ENCODE measurements at regions not wholly inside any gene's neighbourhood (a gene's known extent, or its start where the extent isn't known, plus 50 kb on each side); places are given as distances from the start of the nearest gene placed in this dataset.

DNA sequence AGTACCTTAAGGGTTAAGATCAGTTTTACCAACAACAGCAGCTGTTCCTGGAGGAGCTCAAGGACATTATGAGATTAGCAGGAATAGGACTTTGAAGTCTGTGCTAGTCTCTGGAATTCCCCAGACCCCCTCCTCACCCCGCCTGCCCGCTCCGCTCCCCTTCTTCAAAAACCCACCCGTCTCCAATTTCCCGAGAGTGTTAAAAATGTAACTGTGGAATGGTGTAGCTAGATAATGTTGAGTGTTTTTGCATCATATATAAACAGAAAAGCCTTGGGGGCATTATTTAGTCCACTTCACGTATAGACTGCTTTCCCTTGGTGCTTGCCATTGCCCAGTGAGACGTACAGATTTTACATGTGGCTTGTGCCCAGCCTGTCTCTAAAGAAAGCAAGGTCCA, 65.0 kb upstream of the SEMA6D start:
- 93% methylated on average over 2 of the region's 7 CpGs for WGBS (ENCODE audit: insufficient coverage)
- no peak overlapping the region for H3K27ac Mint-ChIP-seq
- POLR2A ChIA-PET = no interaction called here
- no peaks in the 10 kb centered on the region for H3K4me1 Mint-ChIP-seq
- intact Hi-C loops (cut with micrococcal nuclease) = no loop called here
- Histone ChIP-seq H3K4me3 (ENCODE audit: control extremely low read depth in 1 of 5, extremely low read depth in 1 of 5, insufficient read depth in 1 of 5, low read depth in 2 of 5, low read length in 4 of 5) (no peak overlapping the region), H4K20me1 (ENCODE audit: control insufficient read depth, insufficient read depth, low read length, poor library complexity, severe bottlenecking) (no peaks in the 10 kb centered on the region), H3K27me3 (replicated peaks in 1 of 4; ENCODE audit: control extremely low read depth in 1 of 4, control insufficient read depth in 3 of 4, insufficient read depth in 4 of 4, low read length in 3 of 4) (peaks cover 0 to 3% (median 0%) of the 10 kb centered on the region in 4 experiments), H3K4me2 (replicated peaks; ENCODE audit: low read depth, low read length, poor library complexity, severe bottlenecking) (no peak overlapping the region), H3K9ac (ENCODE audit: low read length) (no peak overlapping the region), H3K79me2 (ENCODE audit: control insufficient read depth, insufficient read depth, low read length) (no peaks in the 10 kb centered on the region), H3K4me1 (ENCODE audit: control insufficient read depth in 2 of 2, insufficient read depth in 2 of 2, low read length in 2 of 2) (no peaks in the 10 kb centered on the region), H3K9me3 (ENCODE audit: control extremely low read depth in 1 of 3, control insufficient read depth in 2 of 3, insufficient read depth in 1 of 3, low read length in 2 of 3) (no peaks in the 10 kb centered on the region), H2AFZ (ENCODE audit: insufficient read depth, low read depth, low read length, poor library complexity, severe bottlenecking) (no peak overlapping the region), H3K36me3 (replicated peaks in 1 of 2; ENCODE audit: control extremely low read depth in 1 of 2, control insufficient read depth in 1 of 2, extremely low read depth in 1 of 2, insufficient read depth in 2 of 2, low read length in 1 of 2) (no peaks in the 10 kb centered on the region), H3K27ac (ENCODE audit: low read length in 2 of 2) (no peak overlapping the region)
- no peak for ATAC-seq (ENCODE audit: low read depth)
- TF ChIP-seq, protein P1, sequence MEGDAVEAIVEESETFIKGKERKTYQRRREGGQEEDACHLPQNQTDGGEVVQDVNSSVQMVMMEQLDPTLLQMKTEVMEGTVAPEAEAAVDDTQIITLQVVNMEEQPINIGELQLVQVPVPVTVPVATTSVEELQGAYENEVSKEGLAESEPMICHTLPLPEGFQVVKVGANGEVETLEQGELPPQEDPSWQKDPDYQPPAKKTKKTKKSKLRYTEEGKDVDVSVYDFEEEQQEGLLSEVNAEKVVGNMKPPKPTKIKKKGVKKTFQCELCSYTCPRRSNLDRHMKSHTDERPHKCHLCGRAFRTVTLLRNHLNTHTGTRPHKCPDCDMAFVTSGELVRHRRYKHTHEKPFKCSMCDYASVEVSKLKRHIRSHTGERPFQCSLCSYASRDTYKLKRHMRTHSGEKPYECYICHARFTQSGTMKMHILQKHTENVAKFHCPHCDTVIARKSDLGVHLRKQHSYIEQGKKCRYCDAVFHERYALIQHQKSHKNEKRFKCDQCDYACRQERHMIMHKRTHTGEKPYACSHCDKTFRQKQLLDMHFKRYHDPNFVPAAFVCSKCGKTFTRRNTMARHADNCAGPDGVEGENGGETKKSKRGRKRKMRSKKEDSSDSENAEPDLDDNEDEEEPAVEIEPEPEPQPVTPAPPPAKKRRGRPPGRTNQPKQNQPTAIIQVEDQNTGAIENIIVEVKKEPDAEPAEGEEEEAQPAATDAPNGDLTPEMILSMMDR (IDR thresholded peaks at IDR 0.05) = no peak
- no peak for TF ChIP-seq EZH2 (IDR thresholded peaks at IDR 0.05; ENCODE audit: borderline replicate concordance, insufficient read depth, low read depth, low read length, poor library complexity, severe bottlenecking)
- no peak for DNase-seq
- no peak overlapping the region for H3K4me3 Mint-ChIP-seq
- H3K9me3 Mint-ChIP-seq (ENCODE audit: insufficient read depth) = no peaks in the 10 kb centered on the region
- H3K27me3 Mint-ChIP-seq = no peaks in the 10 kb centered on the region
- CTCF ChIA-PET = no interaction called here

DNA sequence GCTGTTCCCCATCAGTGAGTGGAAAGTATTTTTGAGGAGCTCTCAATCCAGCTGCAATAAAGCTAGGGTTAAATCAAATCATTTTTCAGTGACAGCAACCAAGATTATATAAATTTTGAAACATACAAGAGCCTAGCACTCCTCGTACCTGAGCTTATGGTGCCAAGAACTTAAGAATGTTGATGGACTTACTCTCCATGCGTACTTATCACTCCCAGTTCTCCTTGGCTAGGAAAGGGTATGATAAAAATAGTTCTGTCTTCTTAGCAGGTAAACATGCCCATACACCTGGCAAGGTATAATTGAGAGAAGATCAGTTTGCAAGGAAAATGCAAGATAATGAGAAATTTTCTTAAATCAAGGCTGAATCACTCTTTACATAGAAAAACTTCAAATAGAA, 64.5 kb upstream of the SEMA6D start:
- no peak overlapping the region for H3K4me3 Mint-ChIP-seq
- ATAC-seq (ENCODE audit: low read depth) (no peak), DNase-seq (no peak)
- ChIA-PET CTCF (no interaction called here), POLR2A (no interaction called here)
- Histone ChIP-seq H3K9me3 (ENCODE audit: control extremely low read depth in 1 of 3, control insufficient read depth in 2 of 3, insufficient read depth in 1 of 3, low read length in 2 of 3) (no peaks in the 10 kb centered on the region), H3K4me1 (ENCODE audit: control insufficient read depth in 2 of 2, insufficient read depth in 2 of 2, low read length in 2 of 2) (no peaks in the 10 kb centered on the region), H3K79me2 (ENCODE audit: control insufficient read depth, insufficient read depth, low read length) (no peaks in the 10 kb centered on the region), H4K20me1 (ENCODE audit: control insufficient read depth, insufficient read depth, low read length, poor library complexity, severe bottlenecking) (no peaks in the 10 kb centered on the region), H3K4me2 (replicated peaks; ENCODE audit: low read depth, low read length, poor library complexity, severe bottlenecking) (no peak overlapping the region), H2AFZ (ENCODE audit: insufficient read depth, low read depth, low read length, poor library complexity, severe bottlenecking) (no peak overlapping the region), H3K27me3 (replicated peaks in 1 of 4; ENCODE audit: control extremely low read depth in 1 of 4, control insufficient read depth in 3 of 4, insufficient read depth in 4 of 4, low read length in 3 of 4) (peaks cover 0 to 3% (median 0%) of the 10 kb centered on the region in 4 experiments), H3K36me3 (replicated peaks in 1 of 2; ENCODE audit: control extremely low read depth in 1 of 2, control insufficient read depth in 1 of 2, extremely low read depth in 1 of 2, insufficient read depth in 2 of 2, low read length in 1 of 2) (no peaks in the 10 kb centered on the region), H3K27ac (ENCODE audit: low read length in 2 of 2) (no peak overlapping the region), H3K4me3 (ENCODE audit: control extremely low read depth in 1 of 5, extremely low read depth in 1 of 5, insufficient read depth in 1 of 5, low read depth in 2 of 5, low read length in 4 of 5) (no peak overlapping the region), H3K9ac (ENCODE audit: low read length) (no peak overlapping the region)
- no peaks in the 10 kb centered on the region for H3K4me1 Mint-ChIP-seq
- intact Hi-C loops (cut with micrococcal nuclease) = no loop called here
- no peaks in the 10 kb centered on the region for H3K9me3 Mint-ChIP-seq (ENCODE audit: insufficient read depth)
- WGBS (ENCODE audit: insufficient coverage) = no CpG with 5 or more reads among the region's 2 CpGs
- TF ChIP-seq, protein P1 (IDR thresholded peaks at IDR 0.05) = no peak
- TF ChIP-seq EZH2 (IDR thresholded peaks at IDR 0.05; ENCODE audit: borderline replicate concordance, insufficient read depth, low read depth, low read length, poor library complexity, severe bottlenecking) = no peak
- H3K27ac Mint-ChIP-seq = no peak overlapping the region
- no peaks in the 10 kb centered on the region for H3K27me3 Mint-ChIP-seq

All from B cell (primary cell).